Lower leg skin (tissue), 4 donors: ENCODE measurements at regions not wholly inside any gene's neighbourhood (a gene's known extent, or its start where the extent isn't known, plus 50 kb on each side); places are given as distances from the start of the nearest gene placed in this dataset.
"Not testable (repeated sequence)": the region's sequence is repeated elsewhere in the genome, so short reads cannot be mapped to it uniquely, and the experiment has no call there.

ENCODE experiments used
- DNase-seq, 2 donors: peaks; one replicate each; pipeline ENCODE4 v3.0.0-alpha.2; 2019; ENCODE audit warnings: low spot score in 2 of 2
- H3K4me3 ChIP-seq: fragments of 200-600 bp; sonication (generic); 2 replicates; pipeline ENCODE4 v1.5.1; 2017; ENCODE audit warnings: mild to moderate bottlenecking, low read depth; ENCODE audit not compliant: poor library complexity, severe bottlenecking
- CTCF ChIP-seq, 3 donors: fragments of 450-650 bp; IDR thresholded peaks; one replicate each; pipeline ENCODE4 v1.5.1; 2016; ENCODE audit warnings: antibody characterized with exemption in 3 of 3, mild to moderate bottlenecking in 3 of 3, moderate library complexity in 2 of 3
- POLR2A ChIP-seq, 2 donors: fragments of 450-650 bp; IDR thresholded peaks; one replicate each; pipeline ENCODE4 v1.6.1; 2016 to 2017; ENCODE audit warnings: antibody characterized with exemption in 2 of 2, mild to moderate bottlenecking in 1 of 2, moderate library complexity in 1 of 2
- WGBS, 2 donors: methylation state at CpG; one replicate each; pipeline ENCODE4 v1.1.5; 2018; 5-methylcytosine and 5-hydroxymethylcytosine counted together
- intact Hi-C: fragments of 100-400 bp; cut with DNase I; formaldehyde crosslinking; loops from one replicate; pipeline ENCODE4 v1.15.0; 2023; ENCODE audit warnings: low total_unique reads

DNA sequence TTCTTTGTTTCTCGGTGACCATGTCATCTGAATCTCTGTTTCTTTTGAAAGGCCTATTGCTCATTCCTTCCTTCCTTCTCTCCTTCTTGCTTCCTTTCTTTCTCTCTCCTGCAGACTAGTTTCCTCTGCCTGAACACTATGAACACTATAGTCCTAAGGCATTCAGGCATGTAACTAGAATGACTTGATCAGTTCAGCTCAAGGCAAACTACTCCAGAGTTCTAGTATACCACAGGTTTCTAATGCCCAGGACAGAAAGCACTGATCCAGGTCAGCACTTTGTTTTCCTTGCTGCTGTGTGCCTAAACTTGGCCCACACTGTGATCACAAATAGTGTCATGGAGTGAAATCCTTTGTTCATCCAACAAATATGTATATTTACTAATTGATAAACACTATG, 324.1 kb upstream of the GJE1 start:
- 69 to 80% methylated on average over 1 of the region's 1 CpG for WGBS, 2 donors
- TF ChIP-seq POLR2A (IDR thresholded peaks at IDR 0.05) (no peak), CTCF (IDR thresholded peaks at IDR 0.05) (no peak)
- no peak for DNase-seq
- no peak overlapping the region for H3K4me3 ChIP-seq
- intact Hi-C loops = no loop called here

DNA sequence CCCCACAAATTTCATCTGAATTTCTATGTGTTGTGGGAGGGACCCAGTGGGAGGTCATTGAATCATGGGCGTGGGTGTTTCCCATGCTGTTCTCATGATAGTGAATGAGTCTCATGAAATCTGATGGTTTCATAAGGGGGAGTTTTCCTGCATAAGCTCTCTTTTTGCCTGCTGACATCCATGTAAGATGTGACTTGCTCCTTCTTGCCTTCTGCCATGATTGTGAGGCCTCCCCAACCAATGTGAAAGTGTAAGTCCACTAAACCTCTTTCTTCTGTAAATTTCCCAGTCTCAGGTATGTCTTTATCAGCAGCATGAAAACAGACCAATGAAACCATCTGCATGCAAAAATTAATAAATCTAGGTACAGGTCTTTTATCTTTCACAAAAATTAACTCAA, 331.8 kb upstream of the GJE1 start:
- H3K4me3 ChIP-seq, intact Hi-C loops, DNase-seq: not testable (repeated sequence)
- WGBS, 2 donors = 79 to 83% methylated on average over 1 of the region's 1 CpG

DNA sequence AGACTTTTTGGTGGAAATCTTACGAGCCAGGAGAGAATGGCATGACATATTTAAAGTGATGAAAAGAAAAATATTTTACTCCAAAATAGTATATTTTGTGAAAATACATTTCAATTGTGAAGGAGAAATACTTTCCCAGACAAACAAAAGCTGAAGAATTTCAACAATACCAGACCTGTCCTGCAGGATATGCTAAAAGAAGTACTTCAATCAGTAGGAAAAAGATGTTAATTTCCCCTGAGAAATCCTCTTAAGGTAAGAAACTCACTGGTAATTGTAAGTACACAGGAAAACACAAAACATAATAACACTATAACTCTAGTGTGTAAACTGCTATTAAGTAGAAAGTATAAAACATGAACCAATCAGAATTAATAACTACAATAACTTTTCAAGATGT, 341.8 kb upstream of the GJE1 start:
- no peak overlapping the region for H3K4me3 ChIP-seq
- WGBS, 2 donors = 79 to 85% methylated on average over 1 of the region's 1 CpG
- TF ChIP-seq CTCF (IDR thresholded peaks at IDR 0.05) (no peak), POLR2A (IDR thresholded peaks at IDR 0.05) (no peak)
- DNase-seq = no peak
- intact Hi-C loops = no loop called here

GRCh38 chr6:141788096-141788495, 344.6 kb upstream of the GJE1 start:
- DNase-seq = no peak
- no peak overlapping the region for H3K4me3 ChIP-seq
- TF ChIP-seq POLR2A (IDR thresholded peaks at IDR 0.05) (no peak), CTCF (IDR thresholded peaks at IDR 0.05) (no peak)
- 57 to 58% methylated on average over 3 of the region's 3 CpGs for WGBS, 2 donors
- intact Hi-C loops = no loop called here

DNA sequence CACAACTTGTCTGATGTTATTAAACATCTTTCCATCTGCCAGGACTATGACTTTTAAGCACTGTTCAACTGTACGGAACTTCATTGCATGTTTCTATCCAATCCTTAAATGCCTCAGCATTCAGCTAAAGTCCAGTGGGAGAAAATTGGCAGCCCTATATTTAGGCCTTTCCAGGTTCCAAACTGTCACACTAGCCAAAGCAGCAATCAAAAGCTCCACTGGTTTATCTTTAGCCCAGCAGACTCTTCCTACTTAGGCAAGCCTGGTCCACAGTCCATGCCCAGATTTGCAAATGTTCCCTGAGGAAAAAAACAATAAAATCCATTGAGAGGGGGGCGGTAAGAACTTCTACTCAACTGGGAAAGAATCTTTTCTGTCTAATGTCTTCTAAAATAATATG, 349.1 kb upstream of the GJE1 start:
- no peak overlapping the region for H3K4me3 ChIP-seq
- TF ChIP-seq POLR2A (IDR thresholded peaks at IDR 0.05) = no peak
- no peak for DNase-seq
- WGBS, 2 donors = 42 to 48% methylated on average over 2 of the region's 2 CpGs
- intact Hi-C loops = no loop called here

DNA sequence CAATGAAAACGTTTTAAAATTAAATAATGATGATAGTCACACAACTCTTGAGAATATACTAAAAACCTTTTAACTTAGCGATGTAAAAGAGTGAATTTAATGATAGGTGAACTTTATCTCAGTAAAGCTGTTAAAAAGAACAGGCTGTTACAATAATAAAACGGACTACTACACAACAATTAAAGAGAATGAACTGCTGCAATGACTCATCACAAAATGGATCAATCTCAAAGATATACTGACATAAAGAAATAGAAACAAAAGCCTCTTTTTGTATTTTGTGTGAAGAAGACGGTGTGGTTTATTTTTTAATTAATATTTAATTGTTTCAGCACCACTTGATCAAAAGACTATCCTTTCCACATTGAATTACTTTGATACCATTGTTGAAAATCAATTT, 352.4 kb upstream of the GJE1 start:
- no peak overlapping the region for H3K4me3 ChIP-seq
- no peak for DNase-seq
- TF ChIP-seq CTCF (IDR thresholded peaks at IDR 0.05) (no peak), POLR2A (IDR thresholded peaks at IDR 0.05) (no peak)
- intact Hi-C loops = no loop called here
- 67 to 68% methylated on average over 4 of the region's 4 CpGs for WGBS, 2 donors

DNA sequence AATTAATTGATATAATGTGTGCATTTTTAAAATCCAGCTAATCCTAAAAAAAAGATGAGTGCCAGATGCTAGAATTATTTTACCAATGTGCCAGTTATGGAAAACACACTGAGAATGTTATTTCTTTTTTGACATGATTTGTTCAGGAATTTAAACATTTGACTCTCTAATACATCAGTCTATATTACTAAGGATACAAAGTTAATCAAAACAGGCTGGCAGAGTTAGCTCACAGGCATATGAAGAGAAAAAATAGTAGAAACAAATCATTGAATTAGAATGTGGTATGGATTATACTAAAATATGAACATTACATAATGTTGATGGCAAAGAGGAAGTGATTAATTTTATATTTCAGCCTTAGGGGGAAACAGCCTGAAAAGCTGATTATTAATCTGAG, 368.3 kb upstream of the GJE1 start:
- intact Hi-C loops = no loop called here
- no peak overlapping the region for H3K4me3 ChIP-seq
- no peak for DNase-seq
- TF ChIP-seq POLR2A (IDR thresholded peaks at IDR 0.05) = no peak
- TF ChIP-seq CTCF (IDR thresholded peaks at IDR 0.05) = no peak
